HepG2 (cell line): ENCODE measurements at regions not wholly inside any gene's neighbourhood (a gene's known extent, or its start where the extent isn't known, plus 50 kb on each side); places are given as distances from the start of the nearest gene placed in this dataset.

Experiments used
- KLF13 ChIP-seq: sonication (generic); formaldehyde crosslinking; IDR thresholded peaks from 2 replicates; pipeline ENCODE4 v1.4.0; 2020; ENCODE audit warnings: mild to moderate bottlenecking, missing genetic modification reagents
- TF ChIP-seq, protein P1 (sequence below): sonication (generic); formaldehyde crosslinking; IDR thresholded peaks from 2 replicates; pipeline ENCODE4 v1.5.0; 2020; ENCODE audit warnings: mild to moderate bottlenecking, missing genetic modification reagents, moderate library complexity

DNA sequence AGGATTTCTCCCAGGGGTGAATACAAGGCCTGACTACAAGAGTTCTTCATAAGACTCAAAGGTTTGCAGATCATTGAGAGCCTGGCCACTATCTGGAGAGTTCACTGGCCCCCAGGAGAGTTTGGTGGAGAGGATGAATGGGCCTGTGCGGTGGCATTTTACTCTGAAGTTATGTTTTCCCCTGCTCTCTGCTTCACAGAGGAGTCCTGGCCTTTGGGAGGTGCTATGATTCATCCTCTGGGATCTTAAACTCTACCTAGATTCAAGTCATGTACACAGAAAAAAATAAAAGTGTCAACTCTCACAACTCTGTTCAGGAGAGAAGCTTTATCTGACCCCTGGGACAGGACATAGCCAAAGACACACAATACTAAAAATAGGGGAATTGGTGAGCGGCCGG is 159.1 kb upstream of the CARD18 start:
- TF ChIP-seq, protein P1, sequence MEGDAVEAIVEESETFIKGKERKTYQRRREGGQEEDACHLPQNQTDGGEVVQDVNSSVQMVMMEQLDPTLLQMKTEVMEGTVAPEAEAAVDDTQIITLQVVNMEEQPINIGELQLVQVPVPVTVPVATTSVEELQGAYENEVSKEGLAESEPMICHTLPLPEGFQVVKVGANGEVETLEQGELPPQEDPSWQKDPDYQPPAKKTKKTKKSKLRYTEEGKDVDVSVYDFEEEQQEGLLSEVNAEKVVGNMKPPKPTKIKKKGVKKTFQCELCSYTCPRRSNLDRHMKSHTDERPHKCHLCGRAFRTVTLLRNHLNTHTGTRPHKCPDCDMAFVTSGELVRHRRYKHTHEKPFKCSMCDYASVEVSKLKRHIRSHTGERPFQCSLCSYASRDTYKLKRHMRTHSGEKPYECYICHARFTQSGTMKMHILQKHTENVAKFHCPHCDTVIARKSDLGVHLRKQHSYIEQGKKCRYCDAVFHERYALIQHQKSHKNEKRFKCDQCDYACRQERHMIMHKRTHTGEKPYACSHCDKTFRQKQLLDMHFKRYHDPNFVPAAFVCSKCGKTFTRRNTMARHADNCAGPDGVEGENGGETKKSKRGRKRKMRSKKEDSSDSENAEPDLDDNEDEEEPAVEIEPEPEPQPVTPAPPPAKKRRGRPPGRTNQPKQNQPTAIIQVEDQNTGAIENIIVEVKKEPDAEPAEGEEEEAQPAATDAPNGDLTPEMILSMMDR (CRISPR knock-in tag) = no peak
- no peak for TF ChIP-seq KLF13 (CRISPR knock-in tag)
